Right lobe of liver (tissue), 4 donors: ENCODE measurements at regions not wholly inside any gene's neighbourhood (a gene's known extent, or its start where the extent isn't known, plus 50 kb on each side); places are given as distances from the start of the nearest gene placed in this dataset.

ENCODE experiments used
- CTCF ChIP-seq, 4 donors: fragments of 200-600 bp in 3 of 4; fragments of 450-650 bp in 1 of 4; IDR thresholded peaks; one replicate each; pipeline versions ENCODE4 v1.5.1 to v1.8.0; 2016 to 2022; ENCODE audit warnings: antibody characterized with exemption in 4 of 4, mild to moderate bottlenecking in 2 of 4
- POLR2A ChIP-seq: fragments of 450-650 bp; IDR thresholded peaks from one replicate; pipeline ENCODE4 v1.6.1; 2017; ENCODE audit warnings: antibody characterized with exemption, mild to moderate bottlenecking
- donor health status: DM: no; HTN: no; CAD: no.
- donor health status: DM: no; HTN: no; CAD: no.
- donor health status: DM: no; HTN: yes; CAD: no.

- TF ChIP-seq POLR2A (no peak), CTCF (IDR thresholded peaks at IDR 0.05) (no peak)
Observed at GRCh38 chr2:149990965-149991364, 403.4 kb upstream of the MMADHC start.
